Caco-2 (cell line): ENCODE measurements at regions not wholly inside any gene's neighbourhood (a gene's known extent, or its start where the extent isn't known, plus 50 kb on each side); places are given as distances from the start of the nearest gene placed in this dataset.

Experiments
- BruUV-seq: library from RNA; stranded (reverse); fragments of 400-500 nt; replicated peaks from 2 replicates; lab custom pipeline; 2021; lab: Mats Ljungman, UMichigan
- CTCF ChIA-PET: fragments of 300-600 bp; sonication (Branson Sonifier 250); formaldehyde crosslinking; loops from one replicate; lab custom pipeline; 2022; ENCODE audit warnings: antibody characterized with exemption; lab: Charles Lee
- POLR2A ChIA-PET: fragments of 300-600 bp; sonication (Branson Sonifier 250); formaldehyde crosslinking; loops from one replicate; lab custom pipeline; 2022; ENCODE audit warnings: antibody characterized with exemption; lab: Charles Lee
- DNase-seq, 2 experiments: peaks; one replicate each; pipeline versions ENCODE4 v3.0.0 to v3.0.0-alpha.2; 2020 to 2022
- H3K27me3 ChIP-seq: replicated peaks from 2 replicates; pipeline ENCODE4 v1.6.0; 2011; ENCODE audit warnings: low read length; ENCODE audit not compliant: control insufficient read depth, insufficient read depth
- H3K36me3 ChIP-seq: 2 replicates; pipeline ENCODE4 v1.5.1; 2011; ENCODE audit warnings: low read length; ENCODE audit not compliant: control insufficient read depth, insufficient read depth
- H3K4me1 ChIP-seq: fragments of 250-450 bp; sonication (Bioruptor Pico); 2 replicates; pipeline ENCODE4 v1.5.1; 2020; ENCODE audit warnings: mild to moderate bottlenecking
- H3K4me3 ChIP-seq: 2 replicates; pipeline ENCODE4 v1.5.1; 2011; ENCODE audit warnings: low read depth, mild to moderate bottlenecking, control low read depth, low read length
- H3K9me3 ChIP-seq: fragments of 250-450 bp; sonication (Bioruptor Pico); 2 replicates; pipeline ENCODE4 v1.5.1; 2020; ENCODE audit warnings: mild to moderate bottlenecking, moderate library complexity
- H3K27ac Mint-ChIP-seq: one replicate; pipeline ENCODE4 v1.8.0; 2022; ENCODE audit warnings: mixed read lengths; ENCODE audit not compliant: unreplicated experiment
- H3K27me3 Mint-ChIP-seq: one replicate; pipeline ENCODE4 v1.8.0; 2022; ENCODE audit warnings: mixed read lengths; ENCODE audit not compliant: insufficient read depth, unreplicated experiment
- H3K36me3 Mint-ChIP-seq: one replicate; pipeline ENCODE4 v1.8.0; 2022; ENCODE audit warnings: mild to moderate bottlenecking, mixed read lengths; ENCODE audit not compliant: insufficient read depth, unreplicated experiment
- H3K4me1 Mint-ChIP-seq: one replicate; pipeline ENCODE4 v1.8.0; 2022; ENCODE audit warnings: low read depth, mixed read lengths; ENCODE audit not compliant: unreplicated experiment
- H3K4me3 Mint-ChIP-seq: one replicate; pipeline ENCODE4 v1.8.0; 2022; ENCODE audit warnings: mild to moderate bottlenecking, moderate library complexity, mixed read lengths; ENCODE audit not compliant: unreplicated experiment
- H3K9me3 Mint-ChIP-seq: one replicate; pipeline ENCODE4 v1.8.0; 2022; ENCODE audit warnings: mixed read lengths; ENCODE audit not compliant: unreplicated experiment
- CTCF ChIP-seq, 2 experiments: fragments of 200-600 bp in 1 of 2; IDR thresholded peaks; 1 replicate in 1 of 2; 2 replicates in 1 of 2; pipeline versions ENCODE4 v1.5.1 to v1.8.0; 2011 to 2022; ENCODE audit warnings: antibody characterized with exemption in 1 of 2, control low read depth in 1 of 2, inconsistent platforms in 1 of 2, low read depth in 1 of 2, low read length in 1 of 2, mild to moderate bottlenecking in 1 of 2, moderate library complexity in 1 of 2; ENCODE audit not compliant: insufficient read depth in 1 of 2, severe bottlenecking in 1 of 2, unreplicated experiment in 1 of 2
- intact Hi-C: fragments of 100-400 bp; cut with micrococcal nuclease; formaldehyde crosslinking; loops from one replicate; pipeline ENCODE4 v1.10.0; 2022; ENCODE audit not compliant: unreplicated experiment

- H3K4me1 ChIP-seq: no peaks in the 10 kb centered on the region
These were observed 453.8 kb downstream of the TCERG1L start for GRCh38 chr10:130857631-130858295.

GRCh38 chr10:130858626-130859025, 452.9 kb downstream of the TCERG1L start:
- H3K4me3 ChIP-seq: no peak overlapping the region
- DNase-seq: no peak
- Mint-ChIP-seq H3K4me3 (no peak overlapping the region), H3K27ac (no peak overlapping the region), H3K9me3 (peaks cover 31% of the 10 kb centered on the region), H3K27me3 (no peaks in the 10 kb centered on the region), H3K4me1 (no peaks in the 10 kb centered on the region), H3K36me3 (no peaks in the 10 kb centered on the region)
- H3K9me3 ChIP-seq: peaks cover 15% of the 10 kb centered on the region
- BruUV-seq: no TSS peak
- TF ChIP-seq CTCF (IDR thresholded peaks at IDR 0.05; ENCODE audit: insufficient read depth in 1 of 2, low read depth in 1 of 2, low read length in 1 of 2, severe bottlenecking in 1 of 2, unreplicated experiment in 1 of 2): no peak
- no peaks in the 10 kb centered on the region for H3K36me3 ChIP-seq
- intact Hi-C loops: no loop called here
- ChIA-PET CTCF (no interaction called here), POLR2A (no interaction called here)
- H3K27me3 ChIP-seq: no peaks in the 10 kb centered on the region
- H3K4me1 ChIP-seq: no peaks in the 10 kb centered on the region

More at GRCh38 chr10:130857631-130858295, 453.8 kb downstream of the TCERG1L start:
- ChIA-PET CTCF (no interaction called here), POLR2A (no interaction called here)
- intact Hi-C loops: no loop called here
- Mint-ChIP-seq H3K27ac (no peak overlapping the region), H3K27me3 (no peaks in the 10 kb centered on the region), H3K4me3 (no peak overlapping the region), H3K4me1 (no peaks in the 10 kb centered on the region), H3K36me3 (no peaks in the 10 kb centered on the region), H3K9me3 (peaks cover 40% of the 10 kb centered on the region)
- peaks cover 16% of the 10 kb centered on the region for H3K9me3 ChIP-seq
- H3K27me3 ChIP-seq: no peaks in the 10 kb centered on the region
- TF ChIP-seq CTCF (IDR thresholded peaks at IDR 0.05; ENCODE audit: insufficient read depth in 1 of 2, low read depth in 1 of 2, low read length in 1 of 2, severe bottlenecking in 1 of 2, unreplicated experiment in 1 of 2): no peak
- no peaks in the 10 kb centered on the region for H3K36me3 ChIP-seq
- BruUV-seq: no TSS peak
- no peak overlapping the region for H3K4me3 ChIP-seq
- DNase-seq: no peak

DNA sequence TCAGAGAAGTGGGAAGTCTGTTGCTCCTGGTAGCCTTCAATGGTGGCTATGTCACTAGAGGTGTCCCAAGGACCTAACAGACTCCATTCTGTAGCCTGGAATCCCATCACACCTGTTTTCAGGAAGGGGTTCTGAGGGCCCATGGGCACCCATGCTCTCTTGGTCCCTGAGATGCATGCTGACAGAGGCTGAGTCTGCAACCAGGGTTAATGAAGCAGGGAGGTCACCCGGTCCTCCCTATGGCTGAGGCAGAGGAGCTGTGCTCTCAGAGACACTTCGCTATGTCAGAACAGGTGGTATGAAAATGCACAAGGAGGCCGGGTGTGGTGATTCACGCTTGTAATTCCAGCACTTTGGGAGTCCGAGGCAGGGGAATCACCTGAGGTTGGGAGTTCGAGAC, 452.1 kb downstream of the TCERG1L start:
- Mint-ChIP-seq H3K27ac (no peak overlapping the region), H3K4me3 (no peak overlapping the region), H3K36me3 (no peaks in the 10 kb centered on the region), H3K27me3 (no peaks in the 10 kb centered on the region), H3K9me3 (peaks cover 23% of the 10 kb centered on the region), H3K4me1 (no peaks in the 10 kb centered on the region)
- CTCF ChIA-PET: no interaction called here
- intact Hi-C loops: no loop called here
- TF ChIP-seq CTCF (IDR thresholded peaks at IDR 0.05; ENCODE audit: insufficient read depth in 1 of 2, low read depth in 1 of 2, low read length in 1 of 2, severe bottlenecking in 1 of 2, unreplicated experiment in 1 of 2): no peak
- H3K4me1 ChIP-seq: no peaks in the 10 kb centered on the region
- peaks cover 7% of the 10 kb centered on the region for H3K9me3 ChIP-seq
- no peak for DNase-seq
- H3K27me3 ChIP-seq: no peaks in the 10 kb centered on the region
- POLR2A ChIA-PET: no interaction called here
- H3K36me3 ChIP-seq: no peaks in the 10 kb centered on the region
- no peak overlapping the region for H3K4me3 ChIP-seq
- BruUV-seq: no TSS peak
